Activated naive CD4-positive, alpha-beta T cell treated with anti-CD3 and anti-CD28 coated beads for 36 hours (primary cell): ENCODE measurements at regions not wholly inside any gene's neighbourhood (a gene's known extent, or its start where the extent isn't known, plus 50 kb on each side); places are given as distances from the start of the nearest gene placed in this dataset.
"Not testable (repeated sequence)": the region's sequence is repeated elsewhere in the genome, so short reads cannot be mapped to it uniquely, and the experiment has no call there.

ENCODE experiments used
- CTCF ChIA-PET: fragments of 350-600 bp; sonication (Branson Sonifier 250); formaldehyde crosslinking; loops from one replicate; lab custom pipeline; 2021; ENCODE audit warnings: antibody characterized with exemption; lab: Charles Lee
- DNase-seq: peaks from one replicate; pipeline ENCODE4 v3.0.0-alpha.2; 2020
- H3K27ac Mint-ChIP-seq: one replicate; pipeline ENCODE4 v1.8.0; 2021; ENCODE audit warnings: mild to moderate bottlenecking, mixed read lengths
- H3K27me3 Mint-ChIP-seq: one replicate; pipeline ENCODE4 v1.8.0; 2021; ENCODE audit warnings: low read depth, mixed read lengths
- H3K36me3 Mint-ChIP-seq: one replicate; pipeline ENCODE4 v1.8.0; 2021; ENCODE audit warnings: low read depth, mixed read lengths
- H3K4me1 Mint-ChIP-seq: one replicate; pipeline ENCODE4 v1.8.0; 2021; ENCODE audit warnings: low read depth, mixed read lengths
- H3K4me3 Mint-ChIP-seq: one replicate; pipeline ENCODE4 v1.8.0; 2021; ENCODE audit warnings: mild to moderate bottlenecking, moderate library complexity, mixed read lengths
- H3K9me3 Mint-ChIP-seq: one replicate; pipeline ENCODE4 v1.8.0; 2021; ENCODE audit warnings: mixed read lengths
- intact Hi-C: fragments of 100-400 bp; cut with micrococcal nuclease; formaldehyde crosslinking; loops from one replicate; pipeline ENCODE4 v1.15.1; 2023

DNA sequence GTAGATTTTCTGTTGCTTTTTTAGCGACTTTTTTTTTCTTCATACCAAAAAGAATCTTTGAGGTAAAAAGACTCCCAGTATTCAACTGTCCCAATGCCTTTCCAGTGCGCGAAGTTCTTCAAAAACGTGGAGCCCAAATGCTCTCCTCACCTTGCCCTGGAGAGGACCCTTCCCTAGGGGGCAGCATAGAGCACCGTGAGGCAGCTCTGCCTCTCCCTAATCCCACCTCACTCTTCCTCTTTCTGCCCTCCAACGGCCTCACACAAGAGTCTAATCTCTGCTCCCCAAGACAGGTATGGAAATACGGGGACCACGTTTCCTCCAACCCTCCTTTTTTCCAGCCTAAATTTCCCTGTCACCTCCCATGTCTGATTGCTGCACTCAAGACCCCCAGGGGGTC is 117.5 kb upstream of the ALX4 start:
- no peak overlapping the region for H3K27ac Mint-ChIP-seq
- peak; percentile 14 for DNase-seq
- H3K4me1 Mint-ChIP-seq, result no peaks in the 10 kb centered on the region
- H3K9me3 Mint-ChIP-seq, result no peaks in the 10 kb centered on the region
- intact Hi-C loops, result no loop called here
- H3K27me3 Mint-ChIP-seq, result peaks cover 22% of the 10 kb centered on the region
- no peaks in the 10 kb centered on the region for H3K36me3 Mint-ChIP-seq
- CTCF ChIA-PET, result interaction anchor here (0.7 kb wide), 1 partner anchor 107 kb away, joined by 3 read pairs; no protein-coding TSS in a partner anchor
- no peak overlapping the region for H3K4me3 Mint-ChIP-seq

DNA sequence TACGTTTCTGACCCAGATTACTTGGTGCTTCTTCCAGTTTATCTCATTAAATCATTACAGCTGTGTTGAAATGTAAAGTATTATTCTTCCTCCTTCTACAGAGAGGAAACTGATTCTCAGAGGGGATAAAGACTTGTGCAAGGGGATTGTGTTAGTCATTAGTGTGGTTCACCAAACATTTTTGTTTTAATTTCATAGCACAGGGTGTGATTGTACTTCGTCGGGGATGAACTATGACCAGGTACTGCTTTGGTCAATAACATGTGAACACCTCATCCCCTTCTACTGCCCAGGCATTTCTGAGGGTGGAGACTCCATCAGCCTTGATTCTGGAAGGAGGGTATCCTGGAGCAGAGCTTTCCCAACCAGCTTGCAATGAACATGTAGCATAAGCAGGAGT is 120.2 kb upstream of the ALX4 start:
- CTCF ChIA-PET, result no interaction called here
- Mint-ChIP-seq H3K4me1 (no peaks in the 10 kb centered on the region), H3K9me3 (no peaks in the 10 kb centered on the region), H3K4me3 (no peak overlapping the region), H3K27me3 (peaks cover 21% of the 10 kb centered on the region), H3K36me3 (no peaks in the 10 kb centered on the region), H3K27ac (no peak overlapping the region)
- intact Hi-C loops, result no loop called here
- no peak for DNase-seq

DNA sequence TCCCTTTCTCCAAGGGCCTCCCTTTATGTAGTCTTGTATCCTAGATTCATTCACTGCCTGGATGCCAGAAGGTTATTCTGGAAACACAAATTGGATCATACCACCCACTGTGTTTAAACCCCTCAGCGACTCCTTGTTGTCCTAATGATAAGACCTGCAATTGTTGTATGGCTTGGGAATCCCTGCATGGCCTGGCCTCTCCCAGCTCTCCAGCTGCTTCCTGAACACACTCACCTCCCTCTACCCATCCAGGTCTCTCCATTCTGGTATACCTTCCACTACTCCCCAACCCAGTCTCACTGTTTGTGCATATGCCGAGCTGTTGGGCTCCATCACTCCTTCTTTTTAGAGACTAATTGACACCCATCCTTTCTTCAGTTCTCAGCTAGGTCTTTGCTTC is 124.3 kb upstream of the ALX4 start:
- H3K27me3 Mint-ChIP-seq, result peaks cover 20% of the 10 kb centered on the region
- no peak overlapping the region for H3K27ac Mint-ChIP-seq
- DNase-seq, result no peak
- H3K9me3 Mint-ChIP-seq, result no peaks in the 10 kb centered on the region
- CTCF ChIA-PET, result no interaction called here
- intact Hi-C loops, result no loop called here
- H3K4me3 Mint-ChIP-seq, result no peak overlapping the region
- no peaks in the 10 kb centered on the region for H3K4me1 Mint-ChIP-seq
- no peaks in the 10 kb centered on the region for H3K36me3 Mint-ChIP-seq

DNA sequence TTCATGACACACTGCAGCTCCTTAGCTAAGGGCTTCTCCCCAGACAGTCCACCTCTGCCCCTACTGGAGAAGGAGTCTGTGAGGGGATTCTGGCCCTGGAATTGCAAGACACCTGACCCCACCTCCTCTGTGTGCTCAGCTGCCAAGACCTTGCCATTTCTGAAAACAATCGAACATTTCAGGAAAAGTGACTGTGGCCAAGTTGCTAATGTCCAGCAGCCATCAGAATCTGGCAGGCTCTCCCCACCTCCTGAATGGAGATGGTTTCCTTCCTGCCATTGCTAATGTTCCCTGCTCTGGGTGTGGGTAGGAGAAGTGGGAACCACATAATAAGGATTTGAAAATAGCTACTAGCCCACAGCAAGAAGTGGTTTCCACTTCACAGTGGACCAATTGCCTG is 127.2 kb upstream of the ALX4 start:
- no peak for DNase-seq
- Mint-ChIP-seq H3K4me3 (no peak overlapping the region), H3K36me3 (no peaks in the 10 kb centered on the region), H3K27ac (no peak overlapping the region), H3K9me3 (peaks cover 9% of the 10 kb centered on the region), H3K27me3 (peaks cover 27% of the 10 kb centered on the region), H3K4me1 (no peaks in the 10 kb centered on the region)
- CTCF ChIA-PET, result no interaction called here
- intact Hi-C loops, result no loop called here

DNA sequence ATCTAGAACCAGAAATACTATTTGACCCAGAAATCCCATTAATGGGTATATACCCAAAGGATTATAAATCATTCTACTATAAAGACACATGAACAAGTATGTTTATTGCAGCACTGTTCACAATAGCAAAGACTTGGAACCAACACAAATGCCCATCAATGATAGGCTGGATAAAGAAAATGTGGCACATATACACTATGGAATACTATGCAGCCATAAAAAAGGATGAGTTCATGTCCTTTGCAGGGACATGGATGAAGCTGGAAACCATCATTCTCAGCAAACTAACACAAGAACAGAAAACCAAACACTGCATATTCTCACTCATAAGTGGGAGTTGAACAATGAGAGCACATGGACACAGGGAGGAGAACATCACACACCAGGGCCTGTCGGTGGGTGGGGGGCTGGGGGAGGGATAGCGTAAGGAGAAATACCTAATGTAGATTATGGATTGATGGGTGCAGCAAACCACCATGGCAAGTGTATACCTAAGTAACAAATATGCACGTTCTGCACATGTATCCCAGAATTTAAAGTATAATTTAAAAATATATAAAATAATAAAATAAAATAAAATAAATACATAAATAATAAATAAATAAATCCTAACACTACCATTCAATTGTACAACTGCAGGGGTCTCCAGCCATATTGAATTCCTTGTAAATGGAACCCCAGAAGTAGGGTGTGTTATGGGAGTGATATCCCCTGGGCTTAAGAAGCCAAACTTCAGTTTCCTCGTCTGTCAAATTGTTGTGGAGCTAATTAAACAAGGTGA is 122.4 kb upstream of the CD82 start:
- peaks cover 19% of the 10 kb centered on the region for H3K27me3 Mint-ChIP-seq
- H3K36me3 Mint-ChIP-seq, intact Hi-C loops, CTCF ChIA-PET, DNase-seq, H3K27ac Mint-ChIP-seq, H3K4me3 Mint-ChIP-seq, H3K4me1 Mint-ChIP-seq: not testable (repeated sequence)
- H3K9me3 Mint-ChIP-seq, result peaks cover 14% of the 10 kb centered on the region

DNA sequence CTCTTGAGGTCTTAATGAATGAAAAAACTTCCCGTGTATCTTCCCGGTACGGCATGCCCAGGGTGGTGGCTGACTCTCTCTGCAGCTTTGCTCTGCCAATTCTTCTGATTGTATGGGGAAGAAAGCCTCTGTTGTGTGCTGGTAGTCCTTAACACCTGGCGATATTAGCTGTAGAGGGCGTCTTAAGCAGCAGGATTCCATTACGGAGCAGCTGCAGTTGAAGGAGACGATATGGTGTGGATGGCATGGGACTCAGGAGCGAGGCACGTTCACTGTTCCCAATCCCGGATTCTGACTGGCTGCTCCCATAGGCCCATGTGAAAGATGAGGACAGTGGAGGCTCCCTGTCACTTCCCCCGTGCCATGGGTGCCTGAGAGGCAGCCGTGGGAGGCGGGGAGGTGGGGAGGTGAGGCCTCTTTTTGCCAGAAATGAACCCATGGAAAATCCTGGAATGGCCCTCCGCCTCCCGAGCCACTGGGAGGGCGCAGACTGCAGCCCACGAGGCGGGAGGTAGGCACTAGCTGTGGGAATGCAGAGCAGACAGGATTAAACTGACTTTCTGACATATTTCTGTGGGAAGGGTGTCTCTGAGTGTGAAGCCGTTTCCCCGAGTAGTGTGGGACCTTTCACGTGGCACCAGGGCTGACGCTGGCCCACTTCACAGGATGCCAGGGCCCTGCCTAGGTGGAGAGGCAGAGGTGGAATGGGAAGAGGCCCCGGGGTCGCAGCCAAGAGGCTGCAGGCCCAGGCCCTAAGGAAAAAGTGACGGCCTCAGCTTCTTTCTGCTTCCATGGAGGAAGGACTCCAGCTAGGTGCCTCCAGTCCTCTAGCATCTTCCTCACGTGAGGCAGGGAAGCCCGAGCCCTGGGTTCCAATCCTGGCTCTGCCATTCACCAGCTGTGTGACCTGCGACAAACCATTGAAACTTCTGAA is 121.4 kb upstream of the CD82 start:
- no peaks in the 10 kb centered on the region for H3K36me3 Mint-ChIP-seq
- CTCF ChIA-PET, result no interaction called here
- intact Hi-C loops, result no loop called here
- no peak overlapping the region for H3K27ac Mint-ChIP-seq
- no peak overlapping the region for H3K4me3 Mint-ChIP-seq
- peaks cover 14% of the 10 kb centered on the region for H3K9me3 Mint-ChIP-seq
- peaks cover 16% of the 10 kb centered on the region for H3K27me3 Mint-ChIP-seq
- no peaks in the 10 kb centered on the region for H3K4me1 Mint-ChIP-seq
- no peak for DNase-seq

GRCh38 chr11:44444770-44445321 is 120.6 kb upstream of the CD82 start:
- H3K36me3 Mint-ChIP-seq, result no peaks in the 10 kb centered on the region

GRCh38 chr11:44445500-44446365 is 119.7 kb upstream of the CD82 start:
- intact Hi-C loops, result no loop called here
- no peak overlapping the region for H3K27ac Mint-ChIP-seq
- CTCF ChIA-PET, result no interaction called here
- no peaks in the 10 kb centered on the region for H3K36me3 Mint-ChIP-seq
- peaks cover 7% of the 10 kb centered on the region for H3K9me3 Mint-ChIP-seq
- H3K27me3 Mint-ChIP-seq, result peaks cover 2% of the 10 kb centered on the region
- no peaks in the 10 kb centered on the region for H3K4me1 Mint-ChIP-seq
- no peak for DNase-seq
- no peak overlapping the region for H3K4me3 Mint-ChIP-seq

More at GRCh38 chr11:44444770-44445321, 120.6 kb upstream of the CD82 start:
- no peak overlapping the region for H3K4me3 Mint-ChIP-seq
- no peaks in the 10 kb centered on the region for H3K4me1 Mint-ChIP-seq
- no peak for DNase-seq
- H3K27me3 Mint-ChIP-seq, result peaks cover 9% of the 10 kb centered on the region
- intact Hi-C loops, result no loop called here
- CTCF ChIA-PET, result no interaction called here
- no peak overlapping the region for H3K27ac Mint-ChIP-seq
- peaks cover 11% of the 10 kb centered on the region for H3K9me3 Mint-ChIP-seq

- no peak for DNase-seq
- Mint-ChIP-seq H3K9me3 (peaks cover 7% of the 10 kb centered on the region), H3K4me3 (no peak overlapping the region), H3K27me3 (peaks cover 2% of the 10 kb centered on the region), H3K27ac (no peak overlapping the region), H3K4me1 (no peaks in the 10 kb centered on the region), H3K36me3 (no peaks in the 10 kb centered on the region)
- CTCF ChIA-PET, result no interaction called here
- intact Hi-C loops, result no loop called here
Measured at GRCh38 chr11:44446366-44446762, 119.1 kb upstream of the CD82 start.

GRCh38 chr11:44446996-44447771 is 118.3 kb upstream of the CD82 start:
- H3K27me3 Mint-ChIP-seq, result peaks cover 2% of the 10 kb centered on the region
- no peaks in the 10 kb centered on the region for H3K4me1 Mint-ChIP-seq
- CTCF ChIA-PET, result no interaction called here
- no peak overlapping the region for H3K27ac Mint-ChIP-seq
- no peaks in the 10 kb centered on the region for H3K36me3 Mint-ChIP-seq
- DNase-seq, result no peak
- intact Hi-C loops, result no loop called here
- no peak overlapping the region for H3K4me3 Mint-ChIP-seq
- peaks cover 5% of the 10 kb centered on the region for H3K9me3 Mint-ChIP-seq

DNA sequence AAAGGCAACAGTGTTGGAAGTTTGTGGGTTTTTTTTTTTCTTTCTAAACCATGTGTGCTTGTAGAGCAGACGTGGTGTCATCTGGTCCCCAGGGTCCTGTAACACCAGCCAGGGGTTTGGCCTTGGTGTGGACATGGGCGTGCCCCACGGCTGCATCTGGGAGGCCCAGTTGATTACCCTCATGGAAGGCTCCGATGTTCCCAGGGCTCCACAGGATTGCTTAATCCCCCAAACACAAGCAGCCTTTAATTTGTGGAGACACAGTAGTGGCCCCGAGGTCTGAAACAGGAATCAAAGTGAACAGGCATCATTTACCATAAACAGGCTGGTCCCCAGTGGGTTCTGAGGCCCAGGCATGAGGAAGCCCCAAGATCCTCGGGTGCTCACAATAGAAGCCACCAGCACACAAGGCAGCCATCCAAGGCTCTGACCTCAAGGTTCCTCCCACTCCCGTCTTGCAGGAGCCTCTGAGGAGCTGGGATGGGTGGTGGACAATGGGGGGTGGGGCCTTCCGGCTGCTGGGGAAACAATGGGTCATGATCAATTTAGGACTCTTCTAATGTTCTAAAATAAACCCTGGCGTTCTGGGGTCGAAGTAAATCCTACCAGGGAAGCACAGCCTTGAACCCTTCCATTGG is 115.0 kb upstream of the CD82 start:
- no peak overlapping the region for H3K4me3 Mint-ChIP-seq
- H3K4me1 Mint-ChIP-seq, result no peaks in the 10 kb centered on the region
- peaks cover 2% of the 10 kb centered on the region for H3K27me3 Mint-ChIP-seq
- no peak overlapping the region for H3K27ac Mint-ChIP-seq
- no peak for DNase-seq
- intact Hi-C loops, result no loop called here
- H3K9me3 Mint-ChIP-seq, result no peaks in the 10 kb centered on the region
- no peaks in the 10 kb centered on the region for H3K36me3 Mint-ChIP-seq
- CTCF ChIA-PET, result interaction anchor here (0.6 kb wide), 1 partner anchor 106 kb away, joined by 4 read pairs; no protein-coding TSS in a partner anchor
